ENCODE measurements at regions not wholly inside any gene's neighbourhood (a gene's known extent, or its start where the extent isn't known, plus 50 kb on each side); places are given as distances from the start of the nearest gene placed in this dataset.

DNA sequence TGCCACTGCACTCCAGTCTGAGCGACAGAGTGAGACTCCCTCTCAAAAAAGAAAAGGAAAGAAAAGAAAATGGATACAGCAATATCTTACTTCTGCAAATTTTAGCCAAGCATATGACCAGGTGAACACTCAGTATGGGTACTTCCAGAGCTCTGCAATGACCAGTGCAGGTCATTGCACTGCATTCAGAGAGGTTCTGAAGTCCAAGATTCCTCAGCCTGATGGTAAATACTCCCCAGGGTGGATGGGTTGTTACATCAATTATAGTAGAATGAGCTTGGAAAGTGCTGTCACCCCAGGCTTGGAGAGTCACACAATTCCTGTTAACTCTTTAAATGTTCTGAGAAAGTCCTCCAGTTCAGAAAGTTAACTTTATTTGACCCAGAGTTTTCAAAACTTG lies 103.7 kb downstream of the RPLP1 start:
- H3K4me3 ChIP-seq (ENCODE audit: low read depth, low read length), result no peak overlapping the region
- no peak for DNase-seq (ENCODE audit: low read depth)
- TF ChIP-seq, protein P1, sequence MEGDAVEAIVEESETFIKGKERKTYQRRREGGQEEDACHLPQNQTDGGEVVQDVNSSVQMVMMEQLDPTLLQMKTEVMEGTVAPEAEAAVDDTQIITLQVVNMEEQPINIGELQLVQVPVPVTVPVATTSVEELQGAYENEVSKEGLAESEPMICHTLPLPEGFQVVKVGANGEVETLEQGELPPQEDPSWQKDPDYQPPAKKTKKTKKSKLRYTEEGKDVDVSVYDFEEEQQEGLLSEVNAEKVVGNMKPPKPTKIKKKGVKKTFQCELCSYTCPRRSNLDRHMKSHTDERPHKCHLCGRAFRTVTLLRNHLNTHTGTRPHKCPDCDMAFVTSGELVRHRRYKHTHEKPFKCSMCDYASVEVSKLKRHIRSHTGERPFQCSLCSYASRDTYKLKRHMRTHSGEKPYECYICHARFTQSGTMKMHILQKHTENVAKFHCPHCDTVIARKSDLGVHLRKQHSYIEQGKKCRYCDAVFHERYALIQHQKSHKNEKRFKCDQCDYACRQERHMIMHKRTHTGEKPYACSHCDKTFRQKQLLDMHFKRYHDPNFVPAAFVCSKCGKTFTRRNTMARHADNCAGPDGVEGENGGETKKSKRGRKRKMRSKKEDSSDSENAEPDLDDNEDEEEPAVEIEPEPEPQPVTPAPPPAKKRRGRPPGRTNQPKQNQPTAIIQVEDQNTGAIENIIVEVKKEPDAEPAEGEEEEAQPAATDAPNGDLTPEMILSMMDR (IDR thresholded peaks at IDR 0.05; ENCODE audit: insufficient read depth, low read length), result no peak

DNA sequence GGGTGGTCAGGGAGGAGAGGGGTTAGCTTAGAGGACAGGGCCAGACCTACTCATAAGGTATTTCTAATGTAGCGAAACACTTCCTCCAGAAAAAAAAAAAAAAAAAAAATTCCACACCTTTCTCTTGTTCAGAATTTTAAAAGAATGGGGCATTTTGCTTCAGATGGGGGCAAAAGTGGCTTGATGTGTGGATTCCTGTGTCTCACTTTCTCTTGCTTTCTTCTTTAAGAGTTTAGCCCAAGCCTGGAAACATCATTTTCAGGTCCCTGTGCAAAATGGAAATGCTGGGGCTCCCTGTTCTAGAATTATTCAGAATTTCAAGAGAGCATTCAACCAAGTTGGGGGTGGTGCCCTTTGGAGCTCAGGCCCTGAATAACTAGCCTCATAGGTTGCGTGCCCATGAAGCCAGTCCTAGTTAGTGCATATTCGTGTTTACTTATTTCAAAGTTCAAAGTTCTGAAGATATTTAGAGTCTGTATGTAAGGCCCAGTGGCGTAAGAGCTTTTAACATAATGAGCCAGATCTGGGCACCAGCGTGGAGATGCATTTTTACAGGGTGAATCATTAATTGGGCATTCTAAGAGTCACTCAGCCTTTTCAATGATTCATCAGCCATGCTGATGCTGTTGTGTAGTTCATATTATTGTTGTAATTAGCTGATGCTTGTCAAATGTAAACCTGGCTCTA lies 104.5 kb downstream of the RPLP1 start:
- H3K4me3 ChIP-seq (ENCODE audit: low read depth, low read length), result no peak overlapping the region

DNA sequence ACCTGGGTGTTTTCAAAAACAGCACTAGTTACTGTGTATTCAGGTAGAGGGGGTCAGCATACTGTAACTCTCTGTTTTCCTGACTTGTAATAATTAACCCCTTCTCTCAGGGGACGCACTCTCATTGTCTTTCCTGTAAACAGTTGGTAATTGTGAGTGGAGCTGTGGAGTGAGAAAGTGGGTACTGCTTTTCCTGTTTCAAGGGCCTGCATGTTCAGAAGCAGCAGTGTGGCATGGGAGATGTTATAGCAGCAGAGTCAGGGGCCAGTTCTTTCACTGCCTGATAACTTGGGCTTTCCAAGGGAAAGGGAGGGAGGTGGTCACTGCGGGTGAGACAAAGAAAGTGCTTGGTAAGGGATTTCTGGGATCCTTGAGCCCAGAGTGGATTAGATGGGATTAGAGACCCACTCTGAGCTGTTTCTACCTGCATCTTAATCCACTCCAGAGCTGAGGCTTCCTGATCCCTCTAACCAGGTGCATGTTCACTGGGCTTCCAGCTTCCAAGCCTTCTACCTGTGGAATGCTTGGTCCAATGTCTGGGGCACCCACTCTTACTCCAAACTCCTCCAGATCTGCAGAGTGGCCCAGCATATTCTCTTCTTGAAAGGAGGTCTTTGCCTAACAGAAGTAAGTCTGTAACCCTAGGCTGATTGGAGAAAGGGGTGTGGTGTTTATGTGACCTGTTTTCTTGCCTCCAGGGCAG lies 105.2 kb downstream of the RPLP1 start:
- no peak overlapping the region for H3K4me3 ChIP-seq (ENCODE audit: low read depth, low read length)
- TF ChIP-seq, protein P1 (IDR thresholded peaks at IDR 0.05; ENCODE audit: insufficient read depth, low read length), result no peak
- DNase-seq (ENCODE audit: low read depth), result no peak

More for the DNA sequence above, 104.5 kb downstream of the RPLP1 start:
- TF ChIP-seq, protein P1 (IDR thresholded peaks at IDR 0.05; ENCODE audit: insufficient read depth, low read length), result no peak
- peak; percentile 96 for DNase-seq (ENCODE audit: low read depth)

DNA sequence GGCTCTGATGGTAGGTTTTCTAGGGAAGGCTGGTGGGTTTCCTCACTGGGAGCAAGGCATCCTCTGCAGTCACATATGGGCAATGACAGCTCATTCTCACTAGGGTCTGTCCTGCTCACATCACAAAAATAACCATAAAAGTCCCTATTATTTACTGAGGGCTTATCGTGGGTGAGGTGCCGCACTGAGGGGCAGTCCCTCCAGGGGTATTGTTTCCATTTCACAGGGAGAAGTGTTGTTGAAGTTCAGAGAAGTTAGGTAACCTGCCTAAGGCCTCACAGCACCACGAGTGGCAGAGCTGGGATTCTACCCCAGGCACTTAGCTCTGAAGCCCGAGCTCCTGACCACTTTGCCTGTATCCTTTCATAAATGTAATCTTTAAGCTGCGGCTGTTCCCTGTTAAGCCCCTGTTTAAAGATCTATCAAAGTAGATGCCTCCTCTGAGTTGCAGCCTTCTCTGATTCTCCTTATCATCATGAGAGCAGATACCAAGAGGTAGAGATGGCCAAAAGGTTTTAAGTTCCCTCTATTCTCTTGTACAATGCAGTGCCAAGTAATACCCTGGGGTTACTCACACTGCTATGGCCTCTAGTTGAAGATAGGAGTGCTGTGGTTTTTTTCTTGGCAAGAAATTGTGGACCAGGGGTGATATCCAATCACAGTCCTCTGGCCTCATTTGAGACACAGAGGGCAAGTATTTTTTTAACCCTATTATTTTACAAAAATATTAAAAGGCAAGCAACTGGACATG lies 107.0 kb downstream of the RPLP1 start:
- TF ChIP-seq, protein P1 (IDR thresholded peaks at IDR 0.05; ENCODE audit: insufficient read depth, low read length), result peak; percentile 48
- peak; percentile 65 for DNase-seq (ENCODE audit: low read depth)
- no peak overlapping the region for H3K4me3 ChIP-seq (ENCODE audit: low read depth, low read length)

DNA sequence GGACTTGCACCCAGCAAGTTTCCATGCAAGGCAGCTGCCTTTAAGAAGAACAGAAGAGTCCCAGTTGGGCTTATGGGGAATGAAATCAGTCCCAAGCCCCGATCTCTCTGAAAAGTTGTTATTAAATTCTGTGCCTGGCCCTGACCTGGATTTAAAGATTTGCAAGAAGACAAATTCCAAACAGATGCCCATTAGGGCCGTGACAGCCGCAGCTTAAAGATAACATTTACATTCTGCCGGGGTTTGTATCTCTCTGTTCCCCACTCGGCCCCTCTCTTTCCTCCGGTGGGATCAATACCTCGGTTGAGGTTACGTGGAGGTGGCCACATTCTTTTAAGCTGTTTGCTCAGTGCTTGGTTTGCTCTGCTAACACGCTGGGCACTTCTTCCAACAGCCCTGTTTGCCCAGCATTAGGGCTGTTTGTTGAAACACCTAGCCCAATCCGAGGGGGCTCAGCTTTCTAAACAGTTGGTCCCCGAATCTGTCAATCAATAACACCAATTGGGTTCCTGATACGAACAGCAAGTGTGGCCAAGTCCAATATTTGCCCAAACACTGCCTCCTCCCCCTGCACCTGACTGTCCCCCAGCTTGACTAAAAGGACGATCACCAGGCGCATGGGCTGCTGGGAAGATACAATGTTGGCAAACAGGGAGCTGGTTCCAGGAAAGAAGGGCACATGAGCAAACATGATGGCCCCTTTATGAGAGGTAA lies 108.6 kb downstream of the RPLP1 start:
- DNase-seq (ENCODE audit: low read depth), result no peak
- TF ChIP-seq, protein P1 (IDR thresholded peaks at IDR 0.05; ENCODE audit: insufficient read depth, low read length), result no peak
- H3K4me3 ChIP-seq (ENCODE audit: low read depth, low read length), result no peak overlapping the region

DNA sequence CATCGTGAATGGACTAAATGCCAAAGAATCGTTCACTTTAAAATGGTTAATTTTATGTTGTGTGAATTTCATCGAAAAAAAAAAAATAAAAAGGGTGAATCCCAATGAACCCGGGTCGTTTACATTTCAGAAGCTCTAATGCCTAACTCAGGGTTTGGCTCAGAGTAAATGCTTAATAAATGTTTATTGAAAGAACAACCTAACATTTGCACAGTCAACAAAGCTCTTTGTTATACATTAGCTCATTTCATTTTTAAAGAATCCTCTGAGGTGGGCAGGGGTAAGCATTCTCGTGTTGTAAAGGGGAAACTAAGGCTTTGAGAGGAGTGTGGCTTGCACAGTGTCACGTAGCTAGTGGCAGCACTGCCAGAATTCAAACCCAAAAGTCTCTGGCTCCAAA lies 109.5 kb downstream of the RPLP1 start:
- no peak overlapping the region for H3K4me3 ChIP-seq (ENCODE audit: low read depth, low read length)
- TF ChIP-seq, protein P1 (IDR thresholded peaks at IDR 0.05; ENCODE audit: insufficient read depth, low read length), result no peak
- no peak for DNase-seq (ENCODE audit: low read depth)
